GM21825 (cell line): ENCODE measurements at regions not wholly inside any gene's neighbourhood (a gene's known extent, or its start where the extent isn't known, plus 50 kb on each side); places are given as distances from the start of the nearest gene placed in this dataset.
"Not testable (repeated sequence)": the region's sequence is repeated elsewhere in the genome, so short reads cannot be mapped to it uniquely, and the experiment has no call there.

Experiments
- ATAC-seq: cut with Tn5 transposase; IDR thresholded peaks from one replicate; pipeline ENCODE4 v1.9.1; 2021; ENCODE audit warnings: mild to moderate bottlenecking, moderate library complexity; ENCODE audit not compliant: unreplicated experiment

DNA sequence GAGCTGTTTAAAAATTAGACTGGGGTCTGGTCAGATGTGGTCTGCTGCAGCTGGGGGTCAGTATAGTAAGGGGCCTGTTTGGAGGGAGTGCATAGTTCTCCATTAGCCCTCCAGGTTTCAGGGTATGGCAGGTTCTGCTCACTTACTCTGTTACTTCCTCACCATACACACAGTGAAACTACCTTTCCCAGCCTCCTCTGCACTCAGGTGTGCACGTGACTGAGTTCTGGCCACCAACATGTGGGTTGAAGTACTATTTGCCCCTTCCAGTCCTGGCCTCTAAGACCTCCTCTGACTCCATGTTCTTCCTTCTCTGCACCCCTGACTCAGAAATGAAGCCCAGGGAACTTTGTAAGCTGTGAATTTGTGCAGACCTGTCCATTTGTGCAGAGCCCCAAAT lies 190.5 kb upstream of the CLINT1 start:
- ATAC-seq, result no peak

DNA sequence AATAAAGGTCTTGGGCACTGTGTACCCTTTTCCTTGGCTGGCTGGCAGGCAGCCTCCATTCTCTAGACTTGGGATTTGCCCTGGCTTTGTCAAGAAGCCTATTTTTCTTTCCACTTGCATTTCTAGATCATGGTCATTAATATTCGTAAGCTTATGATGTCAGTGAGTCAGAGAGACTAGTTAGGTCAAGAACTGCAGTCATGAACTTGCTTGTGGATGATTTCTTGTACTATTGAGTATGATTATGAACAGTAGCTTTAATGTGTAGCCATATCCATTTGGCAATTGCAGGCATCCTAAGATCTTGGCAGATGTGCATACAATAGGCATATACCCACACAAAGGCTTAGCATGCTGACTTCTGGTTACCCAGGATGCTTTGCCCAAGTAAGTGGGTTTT lies 186.8 kb upstream of the CLINT1 start:
- no peak for ATAC-seq

GRCh38 chr5:158039911-158040347 lies 181.0 kb upstream of the CLINT1 start:
- ATAC-seq, result no peak

GRCh38 chr5:158039441-158039840 lies 180.5 kb upstream of the CLINT1 start:
- ATAC-seq, result no peak

DNA sequence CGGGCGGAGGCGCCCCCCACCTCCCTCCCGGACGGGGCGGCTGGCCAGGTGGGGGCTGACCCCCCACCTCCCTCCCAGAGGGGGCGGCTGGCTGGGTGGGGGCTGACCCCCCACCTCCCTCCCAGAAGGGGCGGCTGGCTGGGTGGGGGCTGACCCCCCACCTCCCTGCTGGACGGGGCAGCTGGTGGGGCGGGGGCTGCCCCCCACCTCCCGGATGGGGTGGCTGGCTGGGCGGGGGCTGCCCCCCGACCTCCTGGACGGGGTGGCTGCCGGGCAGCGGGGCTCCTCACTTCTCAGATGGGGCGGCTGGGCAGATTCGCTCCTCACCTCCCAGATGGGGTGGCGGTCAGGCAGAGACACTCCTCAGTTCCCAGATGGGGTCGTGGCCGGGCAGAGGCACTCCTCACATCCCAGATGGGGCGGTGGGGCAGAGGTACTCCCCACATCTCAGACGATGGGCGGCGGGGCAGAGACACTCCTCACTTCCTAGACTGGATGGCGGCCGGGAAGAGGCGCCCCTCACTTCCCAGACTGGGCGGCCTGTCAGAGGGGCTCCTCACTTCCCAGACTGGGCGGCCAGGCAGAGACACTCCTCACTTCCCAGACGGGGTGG lies 178.1 kb upstream of the CLINT1 start:
- not testable (repeated sequence) for ATAC-seq

- not testable (repeated sequence) for ATAC-seq
These were observed 175.6 kb upstream of the CLINT1 start for GRCh38 chr5:158034586-158034985.

DNA sequence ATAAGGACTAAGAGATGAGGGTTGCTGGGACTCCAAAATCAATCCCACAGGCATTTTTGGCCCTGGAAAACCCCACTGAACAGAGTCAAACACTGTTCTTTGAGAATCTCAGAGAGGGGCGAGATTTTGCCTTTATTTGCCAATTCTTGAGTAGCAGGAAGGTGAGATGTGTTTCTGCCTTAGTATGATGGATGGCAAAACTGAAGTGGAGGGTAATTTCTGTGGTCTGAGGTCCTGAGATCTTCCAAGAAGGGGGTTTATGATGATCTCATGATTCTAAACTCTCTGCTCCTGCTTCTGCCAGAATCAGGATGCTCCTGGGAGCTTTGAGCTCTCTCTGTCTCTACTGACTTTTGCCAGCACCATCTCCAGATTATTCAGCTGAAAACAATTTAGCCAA lies 174.8 kb upstream of the CLINT1 start:
- ATAC-seq, result no peak

- no peak for ATAC-seq
These were observed 174.1 kb upstream of the CLINT1 start for GRCh38 chr5:158033076-158033475.

GRCh38 chr5:158032246-158032645 lies 173.3 kb upstream of the CLINT1 start:
- ATAC-seq, result no peak

DNA sequence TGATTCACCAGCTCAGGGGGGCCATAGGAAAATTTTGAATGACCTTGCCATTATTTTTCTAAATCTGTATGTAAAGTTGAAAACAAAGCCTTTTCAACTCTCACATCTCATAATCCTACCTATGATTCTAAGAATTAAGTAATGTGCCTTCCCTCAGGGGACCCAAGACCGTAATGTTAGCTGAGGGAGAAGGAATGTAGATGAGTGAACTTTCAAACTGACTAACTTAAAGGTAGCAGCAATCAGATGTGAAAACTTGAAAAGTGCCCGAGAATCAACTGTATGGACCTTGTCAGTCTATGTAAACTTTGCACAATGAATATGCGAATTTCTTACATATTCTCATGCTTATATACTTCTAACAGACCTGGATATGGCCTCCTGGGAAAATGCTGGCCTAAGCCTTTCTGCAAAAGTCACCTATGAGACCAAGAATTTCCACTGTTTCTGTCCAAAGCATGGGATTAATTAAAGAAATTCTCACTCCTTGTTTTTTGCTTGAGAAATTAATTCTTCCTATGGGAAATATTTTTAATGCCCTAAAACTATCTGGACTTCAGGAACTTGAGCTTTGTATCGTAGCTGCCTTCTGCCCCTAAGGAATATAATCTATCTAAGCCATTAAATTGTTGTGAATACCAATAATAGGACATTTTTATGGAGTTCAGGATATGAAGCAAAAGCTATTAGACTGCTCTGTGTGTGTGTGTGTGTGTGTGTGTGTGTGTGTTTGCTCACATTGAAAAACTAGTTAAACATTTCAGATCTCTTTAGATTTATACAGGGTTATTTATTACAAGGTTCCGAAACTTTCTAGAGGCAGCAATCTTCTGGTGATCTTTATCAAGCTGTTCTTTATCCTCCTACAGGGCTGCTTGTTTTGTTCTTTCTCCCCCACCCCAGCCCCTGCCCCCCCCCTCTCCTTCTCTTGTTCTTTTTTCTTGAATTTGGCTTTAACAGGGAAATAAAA lies 169.1 kb upstream of the CLINT1 start:
- no peak for ATAC-seq

- no peak for ATAC-seq
These were observed 167.5 kb upstream of the CLINT1 start for GRCh38 chr5:158026304-158027031.

DNA sequence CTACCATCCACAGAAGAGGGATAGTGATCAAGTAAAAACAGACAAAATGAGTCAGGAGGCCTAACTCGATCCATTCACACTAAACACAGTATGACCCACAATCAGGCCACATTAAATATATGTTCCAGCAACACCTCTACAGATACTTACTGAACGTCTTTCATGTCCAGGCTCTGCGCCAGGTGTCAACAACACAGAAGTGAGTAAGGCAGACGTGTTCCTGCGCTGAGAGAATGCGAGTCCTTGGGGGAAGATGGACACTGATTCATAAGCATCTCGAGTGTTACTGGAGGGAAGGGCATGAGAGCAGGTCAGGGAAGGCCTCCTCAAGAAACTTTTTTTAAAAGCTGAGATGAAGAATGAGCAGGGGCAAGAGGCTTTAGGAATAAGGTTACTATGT lies 164.3 kb upstream of the CLINT1 start:
- ATAC-seq, result no peak

DNA sequence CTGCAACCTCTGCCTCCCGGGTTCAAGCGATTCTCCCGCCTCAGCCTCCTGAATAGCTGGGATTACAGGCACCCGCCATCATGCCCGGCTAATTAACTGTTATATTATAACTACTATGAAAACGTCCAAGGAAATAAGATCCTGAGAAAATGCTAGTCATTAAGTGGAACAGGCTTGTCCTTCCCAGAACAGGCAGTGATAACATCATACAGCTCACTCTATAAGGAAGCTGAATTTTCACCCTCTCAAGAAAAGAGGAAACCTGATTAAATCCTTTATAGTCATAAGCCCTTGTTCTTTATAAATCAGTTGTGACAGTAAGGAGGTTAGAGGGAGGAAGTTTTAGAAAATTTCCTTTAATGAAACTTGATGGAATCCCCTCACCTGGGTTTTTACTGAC lies 163.9 kb upstream of the CLINT1 start:
- ATAC-seq, result no peak

- ATAC-seq, result no peak
These were observed 163.4 kb upstream of the CLINT1 start for GRCh38 chr5:158022393-158022792.

DNA sequence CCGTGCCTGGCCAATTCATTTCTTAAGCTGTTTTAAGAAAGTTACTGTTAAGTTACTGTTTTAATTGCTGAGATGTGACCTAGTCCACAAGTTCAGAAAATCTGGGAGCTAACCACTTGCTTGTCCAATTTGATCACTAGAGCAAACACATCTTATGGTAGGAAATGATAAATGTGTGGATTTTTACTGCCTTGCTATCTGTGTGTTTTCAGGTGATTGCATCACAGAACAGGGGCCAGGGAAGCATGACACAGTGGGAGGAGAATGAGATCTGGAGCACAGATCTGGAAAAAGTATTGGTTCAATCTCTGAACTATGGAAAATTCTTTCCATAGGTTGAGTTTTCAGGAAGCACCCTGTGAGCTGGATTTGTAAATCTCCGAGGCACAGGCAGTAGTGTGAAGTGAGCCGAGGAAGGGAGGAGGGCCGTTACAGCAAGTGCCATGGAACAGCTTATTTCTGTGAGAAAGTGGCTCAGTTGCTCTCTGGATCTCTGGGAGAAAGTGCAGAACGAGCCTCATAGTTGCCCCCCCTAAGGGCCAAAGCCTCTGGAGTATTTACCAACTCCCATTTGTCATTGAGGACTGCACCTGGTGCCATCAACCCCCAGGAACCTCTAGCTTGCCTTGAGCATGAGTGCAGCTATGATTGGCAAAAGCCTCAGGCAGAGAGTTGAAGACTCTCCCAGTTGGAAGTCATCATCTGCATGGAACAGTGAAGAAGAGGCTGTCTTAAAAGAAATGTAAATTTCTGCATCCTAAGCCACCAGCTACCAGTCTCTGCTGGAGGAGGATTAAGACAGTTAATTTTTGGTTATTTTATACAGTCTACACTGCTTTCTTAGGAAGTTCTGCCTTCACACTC lies 161.8 kb upstream of the CLINT1 start:
- no peak for ATAC-seq

DNA sequence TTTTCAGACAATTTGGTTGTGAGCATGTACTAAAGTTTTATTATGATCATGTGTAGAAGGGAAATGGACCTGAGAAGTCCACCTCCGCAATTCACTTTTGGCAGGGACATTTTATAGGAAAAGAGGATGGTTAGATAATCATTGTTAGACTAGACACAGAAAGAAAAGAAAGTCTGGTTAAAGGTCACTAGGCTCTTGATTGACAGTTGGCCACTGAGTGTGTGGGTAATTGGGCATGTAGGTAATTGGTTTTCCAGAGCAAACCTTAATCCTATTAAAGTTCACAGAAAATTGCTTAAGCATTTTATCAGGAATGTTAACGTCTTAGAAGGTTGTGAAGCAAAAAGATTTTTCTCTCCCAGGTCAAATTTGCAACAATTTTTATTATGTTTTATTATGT lies 158.5 kb upstream of the CLINT1 start:
- ATAC-seq, result no peak

DNA sequence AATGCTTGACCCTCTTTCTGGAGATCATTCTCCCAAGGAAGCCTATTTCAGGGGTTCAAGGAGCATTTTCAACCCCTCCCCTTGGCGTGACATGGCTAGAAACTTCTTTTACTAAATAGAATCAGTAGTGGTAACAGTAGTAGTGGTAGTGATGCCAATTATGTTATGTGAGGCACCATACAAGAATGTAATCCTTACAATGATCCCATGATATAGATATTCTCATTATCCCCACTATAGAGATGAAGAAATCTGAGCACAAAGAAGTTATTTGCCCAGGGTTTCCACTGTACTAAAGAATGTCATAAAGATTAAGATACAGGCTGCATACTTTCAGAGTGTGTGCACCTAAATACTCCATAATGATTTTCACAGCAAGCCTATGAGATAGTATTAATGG lies 155.4 kb upstream of the CLINT1 start:
- no peak for ATAC-seq

DNA sequence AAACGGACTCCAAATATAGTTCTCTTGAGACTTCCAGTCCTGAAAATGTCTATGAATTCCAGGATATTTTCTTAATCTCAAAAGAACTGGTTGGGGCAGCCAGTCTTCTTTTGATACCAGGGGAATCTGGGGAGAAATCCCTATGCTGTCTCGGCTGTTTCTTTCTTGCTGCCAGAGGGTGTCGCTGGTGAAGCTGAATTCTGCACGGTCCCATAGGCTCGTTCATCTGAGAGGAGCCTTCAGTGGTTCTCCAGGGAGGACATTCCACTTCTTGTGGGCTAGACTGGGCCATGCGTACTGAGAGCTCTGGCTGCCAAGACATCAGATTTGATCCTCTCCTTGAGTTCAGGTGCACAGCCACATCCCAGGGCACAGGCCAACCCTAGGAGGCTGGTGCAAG lies 155.0 kb upstream of the CLINT1 start:
- no peak for ATAC-seq

DNA sequence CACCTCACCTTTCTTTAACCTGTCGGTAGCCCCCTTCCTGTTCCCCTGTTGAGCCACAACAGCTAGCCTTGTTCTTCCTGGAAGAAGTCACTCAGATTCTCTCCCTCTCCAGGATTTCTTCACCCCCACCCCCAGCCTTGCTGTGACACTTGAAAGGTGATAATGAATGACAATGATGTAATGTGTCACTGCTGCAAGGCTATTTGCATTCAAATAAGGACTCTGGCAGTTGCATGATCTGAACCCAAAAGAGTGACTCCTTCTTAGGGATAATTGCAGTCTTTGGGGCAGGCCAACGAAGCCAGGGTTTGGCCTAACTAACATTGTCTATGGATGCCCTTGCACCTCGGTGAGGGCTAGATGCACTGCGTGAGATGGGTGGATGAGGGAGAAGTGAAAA lies 154.4 kb upstream of the CLINT1 start:
- no peak for ATAC-seq

DNA sequence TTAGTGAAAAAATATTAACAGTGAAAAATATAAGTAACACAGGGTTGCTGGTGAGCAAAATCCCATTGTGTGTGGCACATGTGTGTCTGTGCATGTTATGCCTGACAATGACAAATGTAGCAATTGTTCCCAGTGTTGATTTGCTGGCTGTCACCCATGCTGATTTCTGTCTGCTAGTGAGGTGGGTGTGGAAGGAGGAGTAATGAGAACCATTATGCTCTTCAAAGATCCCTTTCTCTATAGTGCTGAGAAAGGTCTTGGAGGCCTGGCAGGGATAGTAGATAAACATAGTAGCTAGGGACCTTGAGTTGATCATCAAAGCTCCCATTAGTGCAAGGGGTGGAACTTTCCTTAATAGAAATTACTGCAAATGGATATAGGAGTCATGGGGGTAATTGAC lies 152.5 kb upstream of the CLINT1 start:
- ATAC-seq, result no peak

DNA sequence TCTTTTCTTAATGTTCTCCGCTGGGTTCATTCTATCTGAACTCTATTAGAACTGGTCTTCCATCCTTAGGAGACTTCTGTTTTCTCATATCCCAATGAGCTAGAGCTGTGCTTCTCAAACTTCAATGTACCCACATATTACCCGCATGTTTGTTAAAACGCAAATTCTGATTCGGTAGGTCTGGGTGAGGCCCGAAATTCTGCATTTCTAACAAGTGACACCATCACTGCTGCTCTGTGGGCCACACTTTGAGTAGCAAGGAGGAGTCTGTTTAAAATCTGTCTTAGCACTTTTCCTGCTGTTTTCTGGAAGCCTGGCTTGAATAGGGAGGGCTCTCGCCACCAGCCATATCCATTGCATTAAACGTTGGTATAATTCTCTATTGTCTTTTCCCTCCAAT lies 151.9 kb upstream of the CLINT1 start:
- no peak for ATAC-seq
